ENCODE measurements at regions not wholly inside any gene's neighbourhood (a gene's known extent, or its start where the extent isn't known, plus 50 kb on each side); places are given as distances from the start of the nearest gene placed in this dataset.

DNA sequence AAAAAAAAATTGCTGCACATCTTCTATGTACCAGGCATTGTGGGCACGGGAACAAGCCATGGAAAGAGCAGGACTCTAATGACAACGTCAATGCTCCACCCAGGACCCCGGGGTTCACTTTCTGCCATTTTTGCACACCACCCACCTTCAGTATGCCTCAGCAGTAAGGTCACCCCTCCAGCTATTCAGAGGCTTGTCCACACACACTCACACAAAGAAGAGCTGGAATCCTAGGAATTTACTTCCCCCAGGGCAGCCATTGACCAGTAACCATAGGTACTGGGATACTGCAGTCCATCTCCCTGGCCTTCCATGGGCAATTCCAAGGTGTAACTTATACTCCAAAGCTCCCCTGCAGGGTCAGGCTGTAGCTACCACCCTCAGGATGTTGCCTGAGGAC lies 170.8 kb downstream of the SUCLG1 start:
- H3K9ac ChIP-seq (ENCODE audit: low read depth, low read length), result no peak overlapping the region
- H3K4me1 ChIP-seq (ENCODE audit: insufficient read depth, low read length), result no peaks in the 10 kb centered on the region
- H3K9me3 ChIP-seq (ENCODE audit: insufficient read depth, low read depth, low read length), result no peaks in the 10 kb centered on the region; the same call in 1 of the 2 replicates
- 95% methylated on average over 3 of the region's 3 CpGs for WGBS
- no peak overlapping the region for H3K4me3 ChIP-seq (ENCODE audit: low read length)
- H3K27me3 ChIP-seq (ENCODE audit: insufficient read depth, low read length), result no peaks in the 10 kb centered on the region
- no peaks in the 10 kb centered on the region for H3K36me3 ChIP-seq (ENCODE audit: insufficient read depth, low read length)
- H3K27ac ChIP-seq (ENCODE audit: low read depth, low read length), result no peak overlapping the region

DNA sequence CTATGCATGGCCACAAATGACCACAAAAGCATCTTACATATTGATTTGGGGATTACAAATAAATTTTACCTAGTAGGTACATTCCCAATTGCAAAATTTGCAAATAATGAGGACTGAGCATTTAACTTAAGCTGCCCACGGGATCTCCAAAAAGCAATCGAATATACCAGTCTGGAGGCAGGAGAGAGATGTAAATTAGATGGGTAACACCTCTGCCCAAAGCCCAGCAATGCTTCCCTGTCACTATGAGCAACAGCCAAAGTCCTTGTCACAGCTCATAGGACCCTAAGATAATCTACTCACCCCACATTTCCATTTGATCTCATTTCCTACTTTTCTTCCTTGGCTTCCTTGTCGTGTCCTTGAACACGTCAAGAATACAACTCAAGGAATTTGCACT lies 172.2 kb downstream of the SUCLG1 start:
- Histone ChIP-seq H3K9me3 (ENCODE audit: insufficient read depth, low read depth, low read length) (no peaks in the 10 kb centered on the region; the same call in 1 of the 2 replicates), H3K4me1 (ENCODE audit: insufficient read depth, low read length) (no peaks in the 10 kb centered on the region), H3K36me3 (ENCODE audit: insufficient read depth, low read length) (no peaks in the 10 kb centered on the region), H3K27ac (ENCODE audit: low read depth, low read length) (no peak overlapping the region), H3K27me3 (ENCODE audit: insufficient read depth, low read length) (no peaks in the 10 kb centered on the region), H3K4me3 (ENCODE audit: low read length) (no peak overlapping the region), H3K9ac (ENCODE audit: low read depth, low read length) (no peak overlapping the region)
- 91% methylated on average over 4 of the region's 4 CpGs for WGBS

DNA sequence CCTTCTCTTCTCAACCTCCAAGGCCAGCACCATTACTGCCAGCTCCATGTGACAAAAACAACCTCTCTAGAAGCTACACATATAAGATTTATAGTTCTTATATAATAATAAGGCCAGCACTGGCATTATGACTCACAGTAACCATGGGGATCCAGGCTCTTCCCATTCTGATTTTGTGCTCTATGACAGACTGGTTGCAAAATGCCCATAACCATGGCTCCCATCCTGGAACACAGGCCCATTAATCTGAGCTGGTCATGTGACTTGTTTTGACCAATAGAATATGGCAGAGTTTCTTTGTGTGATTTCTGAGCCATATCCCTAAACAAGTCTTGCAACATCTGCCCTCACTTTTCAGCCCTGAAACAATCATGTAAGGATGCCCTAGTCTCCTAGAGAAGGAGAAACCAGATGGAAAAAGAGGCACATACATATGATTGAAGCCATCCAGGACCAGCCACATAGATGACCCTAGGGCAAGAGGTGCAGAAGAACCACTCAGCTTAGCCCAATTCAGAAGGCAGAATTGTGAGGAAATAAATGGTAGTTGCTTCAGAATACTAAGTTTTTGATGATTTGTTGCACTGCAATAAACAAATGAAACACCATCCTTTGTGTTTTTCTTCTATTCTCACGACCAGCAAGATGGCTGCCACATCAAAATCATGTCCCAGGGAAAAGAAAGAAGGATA lies 173.9 kb downstream of the SUCLG1 start:
- WGBS, result 100% methylated on average over 1 of the region's 1 CpG

DNA sequence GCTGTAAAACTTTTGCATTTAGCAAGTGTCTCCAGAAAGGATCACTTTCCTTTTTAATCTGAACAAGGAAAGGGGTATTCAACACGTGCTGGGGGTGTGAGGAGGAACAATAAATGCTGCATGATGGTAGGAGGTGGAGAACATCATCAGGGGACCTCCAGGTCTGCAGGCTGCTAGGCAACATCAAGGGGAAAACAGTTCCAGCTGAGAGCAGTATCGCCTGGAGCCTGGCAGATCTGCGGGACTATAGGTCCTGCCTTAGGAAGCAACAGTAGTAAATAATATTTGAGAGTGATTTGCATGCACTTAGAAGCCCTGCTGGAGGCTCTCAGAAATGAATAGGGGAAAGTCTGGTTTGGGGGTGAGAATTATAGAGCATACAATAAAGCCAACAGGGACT lies 175.6 kb downstream of the SUCLG1 start:
- H3K36me3 ChIP-seq (ENCODE audit: insufficient read depth, low read length), result no peaks in the 10 kb centered on the region
- no peaks in the 10 kb centered on the region for H3K4me1 ChIP-seq (ENCODE audit: insufficient read depth, low read length)
- H3K4me3 ChIP-seq (ENCODE audit: low read length), result no peak overlapping the region
- no peaks in the 10 kb centered on the region for H3K27me3 ChIP-seq (ENCODE audit: insufficient read depth, low read length)
- H3K9ac ChIP-seq (ENCODE audit: low read depth, low read length), result no peak overlapping the region
- no peaks in the 10 kb centered on the region for H3K9me3 ChIP-seq (ENCODE audit: insufficient read depth, low read depth, low read length)
- WGBS, result 56% methylated on average over 3 of the region's 3 CpGs
- no peak overlapping the region for H3K27ac ChIP-seq (ENCODE audit: low read depth, low read length)

More for the DNA sequence above, 173.9 kb downstream of the SUCLG1 start:
- H3K27ac ChIP-seq (ENCODE audit: low read depth, low read length), result no peak overlapping the region
- no peaks in the 10 kb centered on the region for H3K27me3 ChIP-seq (ENCODE audit: insufficient read depth, low read length)
- H3K36me3 ChIP-seq (ENCODE audit: insufficient read depth, low read length), result no peaks in the 10 kb centered on the region
- H3K4me1 ChIP-seq (ENCODE audit: insufficient read depth, low read length), result no peaks in the 10 kb centered on the region
- H3K9me3 ChIP-seq (ENCODE audit: insufficient read depth, low read depth, low read length), result no peaks in the 10 kb centered on the region; the same call in 1 of the 2 replicates
- H3K4me3 ChIP-seq (ENCODE audit: low read length), result no peak overlapping the region
- H3K9ac ChIP-seq (ENCODE audit: low read depth, low read length), result no peak overlapping the region

DNA sequence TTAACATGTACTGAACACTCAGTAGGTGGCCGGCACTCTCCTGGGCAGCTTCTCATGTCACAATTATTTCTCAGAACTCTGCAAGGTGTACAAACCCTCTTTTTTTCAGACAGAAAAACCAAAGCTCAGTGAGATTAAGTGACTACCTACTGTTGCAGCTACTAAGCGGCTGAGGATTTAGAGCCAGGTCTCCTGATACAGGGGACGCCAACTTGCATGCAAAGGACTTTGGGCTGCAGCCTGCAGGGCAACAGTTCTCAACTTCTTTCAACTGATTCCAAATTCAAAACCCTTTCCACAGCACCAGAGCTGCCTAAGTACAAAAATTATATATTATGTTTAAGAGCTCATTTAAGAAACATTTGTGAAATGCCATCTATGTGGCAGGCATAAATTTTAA lies 177.6 kb downstream of the SUCLG1 start:
- Histone ChIP-seq H3K36me3 (ENCODE audit: insufficient read depth, low read length) (no peaks in the 10 kb centered on the region), H3K4me3 (ENCODE audit: low read length) (no peak overlapping the region), H3K9me3 (ENCODE audit: insufficient read depth, low read depth, low read length) (no peaks in the 10 kb centered on the region), H3K27me3 (ENCODE audit: insufficient read depth, low read length) (no peaks in the 10 kb centered on the region), H3K9ac (ENCODE audit: low read depth, low read length) (no peak overlapping the region), H3K27ac (ENCODE audit: low read depth, low read length) (no peak overlapping the region), H3K4me1 (ENCODE audit: insufficient read depth, low read length) (no peaks in the 10 kb centered on the region)
- 79% methylated on average over 3 of the region's 3 CpGs for WGBS

DNA sequence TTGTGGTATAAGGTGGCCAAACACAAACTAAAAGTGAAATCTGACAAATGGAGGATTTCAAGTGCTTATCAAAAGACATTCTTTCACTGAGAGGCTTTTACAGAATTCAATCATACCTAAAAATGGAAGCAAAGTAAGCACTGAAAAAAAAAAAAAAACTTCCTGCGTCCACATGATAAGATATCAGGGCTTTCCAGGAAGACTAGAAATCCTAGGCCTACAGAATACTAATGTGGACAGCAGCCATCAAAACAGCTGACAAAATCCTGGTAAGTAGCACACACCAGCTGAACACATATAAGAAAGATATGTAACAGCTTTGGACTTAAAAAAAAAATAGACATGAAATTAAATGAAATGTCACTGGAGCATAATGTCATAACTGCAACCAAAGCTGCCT lies 178.2 kb downstream of the SUCLG1 start:
- WGBS, result 80% methylated on average over 1 of the region's 1 CpG
- no peaks in the 10 kb centered on the region for H3K9me3 ChIP-seq (ENCODE audit: insufficient read depth, low read depth, low read length)
- no peaks in the 10 kb centered on the region for H3K36me3 ChIP-seq (ENCODE audit: insufficient read depth, low read length)
- no peak overlapping the region for H3K9ac ChIP-seq (ENCODE audit: low read depth, low read length)
- H3K27me3 ChIP-seq (ENCODE audit: insufficient read depth, low read length), result no peaks in the 10 kb centered on the region
- H3K4me1 ChIP-seq (ENCODE audit: insufficient read depth, low read length), result no peaks in the 10 kb centered on the region
- no peak overlapping the region for H3K27ac ChIP-seq (ENCODE audit: low read depth, low read length)
- no peak overlapping the region for H3K4me3 ChIP-seq (ENCODE audit: low read length)

DNA sequence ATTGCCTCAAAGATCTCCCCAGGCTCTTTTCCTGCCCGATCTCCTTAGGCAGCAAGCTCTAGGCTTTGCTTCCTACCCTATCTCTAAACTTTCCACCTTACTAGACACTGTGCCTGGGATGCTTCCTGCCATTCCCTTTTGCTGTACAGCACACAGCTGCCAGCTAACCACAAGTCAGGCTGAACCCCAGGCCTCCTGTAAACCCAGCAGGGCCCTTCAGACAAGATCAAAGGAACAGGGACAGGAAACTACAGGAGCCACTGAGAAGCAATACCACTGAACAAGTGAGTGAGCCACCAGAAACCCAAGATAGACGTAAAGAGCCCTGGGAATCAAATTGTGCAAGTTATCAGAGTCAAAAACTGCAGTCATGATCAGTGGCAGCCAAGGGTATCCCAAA lies 180.7 kb downstream of the SUCLG1 start:
- Histone ChIP-seq H3K9ac (ENCODE audit: low read depth, low read length) (no peak overlapping the region), H3K27me3 (ENCODE audit: insufficient read depth, low read length) (no peaks in the 10 kb centered on the region), H3K4me3 (ENCODE audit: low read length) (no peak overlapping the region), H3K36me3 (ENCODE audit: insufficient read depth, low read length) (no peaks in the 10 kb centered on the region), H3K4me1 (ENCODE audit: insufficient read depth, low read length) (no peaks in the 10 kb centered on the region), H3K9me3 (ENCODE audit: insufficient read depth, low read depth, low read length) (no peaks in the 10 kb centered on the region), H3K27ac (ENCODE audit: low read depth, low read length) (no peak overlapping the region)
- 96% methylated on average over 2 of the region's 2 CpGs for WGBS

DNA sequence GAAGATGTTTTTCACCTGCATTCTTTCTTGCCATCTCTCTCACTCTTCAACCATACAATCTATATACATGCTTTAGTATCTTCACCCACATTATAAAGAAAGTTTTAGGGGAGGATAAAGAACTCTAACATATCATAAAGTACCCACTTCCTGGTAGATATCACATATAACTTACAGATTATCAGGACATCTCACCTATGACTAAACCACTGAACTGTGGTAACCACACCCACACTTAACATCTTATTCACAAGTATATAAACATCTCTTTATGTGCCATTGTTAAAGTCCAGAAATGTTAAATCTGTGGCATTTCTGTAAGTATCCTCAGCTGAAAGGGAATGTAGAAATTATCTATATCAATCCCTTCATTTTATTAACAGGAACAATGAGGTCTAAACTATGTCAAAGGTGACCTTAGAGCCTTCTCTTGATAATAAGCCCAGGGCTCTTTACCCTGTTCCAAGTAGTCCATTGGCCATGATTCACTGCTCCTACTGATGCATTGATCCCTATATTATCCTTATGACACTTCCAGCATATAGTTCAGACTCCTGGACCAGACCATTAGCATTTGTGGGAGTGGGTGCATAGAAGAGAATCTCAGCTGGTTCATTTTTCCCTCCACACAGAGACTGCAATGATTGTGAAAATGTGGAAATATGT lies 182.4 kb downstream of the SUCLG1 start:
- no peaks in the 10 kb centered on the region for H3K27me3 ChIP-seq (ENCODE audit: insufficient read depth, low read length)
- H3K4me1 ChIP-seq (ENCODE audit: insufficient read depth, low read length), result no peaks in the 10 kb centered on the region
- H3K27ac ChIP-seq (ENCODE audit: low read depth, low read length), result no peak overlapping the region
- no peak overlapping the region for H3K9ac ChIP-seq (ENCODE audit: low read depth, low read length)
- no peak overlapping the region for H3K4me3 ChIP-seq (ENCODE audit: low read length)
- no peaks in the 10 kb centered on the region for H3K36me3 ChIP-seq (ENCODE audit: insufficient read depth, low read length)
- no peaks in the 10 kb centered on the region for H3K9me3 ChIP-seq (ENCODE audit: insufficient read depth, low read depth, low read length)

DNA sequence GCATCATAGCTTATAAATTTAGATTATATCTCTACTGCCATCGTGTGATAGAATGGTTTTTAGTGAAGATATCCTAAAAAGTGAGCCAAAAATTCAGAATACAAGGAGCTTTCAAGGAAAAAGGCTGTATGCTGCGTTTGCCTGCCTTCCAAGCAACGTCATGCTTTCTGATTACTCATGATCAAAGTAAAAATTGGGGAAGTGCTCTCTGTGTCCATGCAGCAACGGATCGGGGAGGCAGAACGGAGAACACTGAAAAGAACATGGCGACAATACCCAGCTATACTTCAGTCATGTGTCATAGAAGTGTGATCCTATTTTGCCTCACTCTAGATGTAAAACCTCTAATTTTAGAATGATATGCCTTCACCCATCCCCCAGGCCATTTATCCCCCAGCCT lies 185.7 kb downstream of the SUCLG1 start:
- WGBS, result 95% methylated on average over 7 of the region's 7 CpGs

DNA sequence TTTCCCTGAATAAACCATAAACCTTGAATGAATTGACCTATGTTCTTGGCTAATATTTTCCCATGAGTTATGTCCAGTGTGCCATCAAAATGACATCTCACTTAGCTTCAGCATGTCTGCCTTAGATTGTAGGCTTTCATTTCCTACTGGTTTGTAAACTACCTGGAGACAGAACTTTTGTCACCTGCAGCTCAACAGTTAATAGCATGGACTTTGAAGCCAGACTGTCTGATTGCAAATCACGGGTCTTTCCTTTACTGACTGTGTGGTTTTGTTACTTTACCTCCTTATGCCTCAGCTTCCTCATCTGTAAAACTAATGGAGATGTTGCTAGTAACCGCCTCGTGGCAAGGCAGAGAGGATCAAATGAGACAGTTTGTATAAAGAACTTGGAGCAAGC lies 187.1 kb downstream of the SUCLG1 start:
- no peaks in the 10 kb centered on the region for H3K9me3 ChIP-seq (ENCODE audit: insufficient read depth, low read depth, low read length)
- H3K9ac ChIP-seq (ENCODE audit: low read depth, low read length), result no peak overlapping the region
- H3K36me3 ChIP-seq (ENCODE audit: insufficient read depth, low read length), result no peaks in the 10 kb centered on the region
- H3K4me3 ChIP-seq (ENCODE audit: low read length), result no peak overlapping the region
- H3K27me3 ChIP-seq (ENCODE audit: insufficient read depth, low read length), result no peaks in the 10 kb centered on the region
- H3K4me1 ChIP-seq (ENCODE audit: insufficient read depth, low read length), result no peaks in the 10 kb centered on the region
- H3K27ac ChIP-seq (ENCODE audit: low read depth, low read length), result no peak overlapping the region
- whole genome bisulfite sequencing, result 93% methylated on average over 3 of the region's 3 CpGs

More for the DNA sequence above, 185.7 kb downstream of the SUCLG1 start:
- no peaks in the 10 kb centered on the region for H3K4me1 ChIP-seq (ENCODE audit: insufficient read depth, low read length)
- H3K9ac ChIP-seq (ENCODE audit: low read depth, low read length), result no peak overlapping the region
- no peaks in the 10 kb centered on the region for H3K27me3 ChIP-seq (ENCODE audit: insufficient read depth, low read length)
- no peaks in the 10 kb centered on the region for H3K36me3 ChIP-seq (ENCODE audit: insufficient read depth, low read length)
- H3K27ac ChIP-seq (ENCODE audit: low read depth, low read length), result no peak overlapping the region
- H3K9me3 ChIP-seq (ENCODE audit: insufficient read depth, low read depth, low read length), result no peaks in the 10 kb centered on the region
- no peak overlapping the region for H3K4me3 ChIP-seq (ENCODE audit: low read length)

DNA sequence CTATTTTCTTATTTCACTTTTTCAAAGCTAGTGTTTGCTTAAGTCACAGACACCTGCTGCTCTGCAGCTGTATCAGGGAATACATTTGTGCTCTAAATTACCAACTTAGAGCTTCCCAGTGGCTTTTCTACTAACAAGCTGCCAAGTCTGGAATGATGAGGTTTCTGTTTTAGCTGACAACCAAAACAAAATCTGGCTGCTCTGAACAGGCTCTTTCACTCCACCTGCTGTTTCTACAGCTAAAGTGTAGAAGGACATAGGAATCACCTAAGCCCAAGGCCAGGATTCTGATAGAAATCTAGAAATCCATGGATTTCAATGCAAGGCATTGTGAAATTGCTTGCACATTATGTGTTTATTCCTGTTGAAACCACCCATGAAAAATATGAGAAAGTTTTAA lies 201.2 kb downstream of the SUCLG1 start:
- Histone ChIP-seq H3K9me3 (ENCODE audit: insufficient read depth, low read depth, low read length) (peaks cover 14% of the 10 kb centered on the region; the same call in 1 of the 2 replicates), H3K4me1 (ENCODE audit: insufficient read depth, low read length) (no peaks in the 10 kb centered on the region), H3K27me3 (ENCODE audit: insufficient read depth, low read length) (no peaks in the 10 kb centered on the region), H3K27ac (ENCODE audit: low read depth, low read length) (no peak overlapping the region), H3K4me3 (ENCODE audit: low read length) (no peak overlapping the region), H3K9ac (ENCODE audit: low read depth, low read length) (no peak overlapping the region), H3K36me3 (ENCODE audit: insufficient read depth, low read length) (no peaks in the 10 kb centered on the region)

All from HUES64 (cell line).